ENCODE measurements at regions not wholly inside any gene's neighbourhood (a gene's known extent, or its start where the extent isn't known, plus 50 kb on each side); places are given as distances from the start of the nearest gene placed in this dataset.

GRCh38 chr4:111512081-111512783, 633.0 kb upstream of the FAM241A start:
- H3K79me2 ChIP-seq (ENCODE audit: insufficient read depth, low read depth, low read length): no peaks in the 10 kb centered on the region
- no TSS peak for BruUV-seq (replicated peaks)
- H3K36me3 ChIP-seq (ENCODE audit: insufficient read depth, low read length): no peaks in the 10 kb centered on the region
- no peaks in the 10 kb centered on the region for H3K9me3 ChIP-seq (ENCODE audit: low read length)
- H3K4me2 ChIP-seq (ENCODE audit: low read length): no peak overlapping the region
- intact Hi-C loops (cut with micrococcal nuclease; ENCODE audit: unreplicated experiment): no loop called here
- no peaks in the 10 kb centered on the region for H3K9me2 ChIP-seq (ENCODE audit: insufficient read depth, low read length)
- H3K4me3 ChIP-seq (ENCODE audit: low read depth, low read length, poor library complexity, severe bottlenecking): no peak overlapping the region
- TF ChIP-seq, protein P1, sequence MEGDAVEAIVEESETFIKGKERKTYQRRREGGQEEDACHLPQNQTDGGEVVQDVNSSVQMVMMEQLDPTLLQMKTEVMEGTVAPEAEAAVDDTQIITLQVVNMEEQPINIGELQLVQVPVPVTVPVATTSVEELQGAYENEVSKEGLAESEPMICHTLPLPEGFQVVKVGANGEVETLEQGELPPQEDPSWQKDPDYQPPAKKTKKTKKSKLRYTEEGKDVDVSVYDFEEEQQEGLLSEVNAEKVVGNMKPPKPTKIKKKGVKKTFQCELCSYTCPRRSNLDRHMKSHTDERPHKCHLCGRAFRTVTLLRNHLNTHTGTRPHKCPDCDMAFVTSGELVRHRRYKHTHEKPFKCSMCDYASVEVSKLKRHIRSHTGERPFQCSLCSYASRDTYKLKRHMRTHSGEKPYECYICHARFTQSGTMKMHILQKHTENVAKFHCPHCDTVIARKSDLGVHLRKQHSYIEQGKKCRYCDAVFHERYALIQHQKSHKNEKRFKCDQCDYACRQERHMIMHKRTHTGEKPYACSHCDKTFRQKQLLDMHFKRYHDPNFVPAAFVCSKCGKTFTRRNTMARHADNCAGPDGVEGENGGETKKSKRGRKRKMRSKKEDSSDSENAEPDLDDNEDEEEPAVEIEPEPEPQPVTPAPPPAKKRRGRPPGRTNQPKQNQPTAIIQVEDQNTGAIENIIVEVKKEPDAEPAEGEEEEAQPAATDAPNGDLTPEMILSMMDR (conservative IDR thresholded peaks at IDR 0.05; ENCODE audit: low read length): no peak
- no peak for TF ChIP-seq EZH2phosphoT487 (IDR thresholded peaks at IDR 0.05; ENCODE audit: borderline replicate concordance, low read depth, low read length)
- no peak for DNase-seq (ENCODE audit: low spot score)
- CTCF ChIA-PET (ENCODE audit: unreplicated experiment): no interaction called here
- H2AFZ ChIP-seq (ENCODE audit: low read length): no peak overlapping the region
- H3K27ac ChIP-seq (ENCODE audit: low read depth, low read length, poor library complexity, severe bottlenecking): no peak overlapping the region
- H4K20me1 ChIP-seq (ENCODE audit: insufficient read depth, low read length): no peaks in the 10 kb centered on the region
- no peaks in the 10 kb centered on the region for H3K4me1 ChIP-seq (ENCODE audit: insufficient read depth, low read length, poor library complexity, severe bottlenecking)
- POLR2A ChIA-PET: no interaction called here

DNA sequence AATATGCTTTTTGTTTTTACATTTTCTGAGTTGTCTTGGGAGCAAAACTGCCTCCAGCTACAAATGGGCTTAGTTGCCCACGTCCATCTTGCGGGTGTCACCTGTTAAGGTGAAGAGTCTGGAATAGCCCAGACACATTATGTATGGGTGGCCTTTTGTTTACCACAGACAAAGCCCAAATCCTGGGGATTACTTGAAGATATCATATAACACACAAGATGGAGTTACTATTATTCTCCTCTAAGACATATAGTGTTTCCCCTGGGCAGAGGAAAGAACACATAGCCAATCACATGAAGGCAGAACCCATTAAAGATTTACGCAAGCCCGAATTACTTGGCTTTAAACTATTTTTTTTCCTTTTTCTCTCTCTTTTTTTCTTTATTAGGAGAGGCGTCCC, 625.6 kb upstream of the FAM241A start:
- TF ChIP-seq, protein P1 (conservative IDR thresholded peaks at IDR 0.05; ENCODE audit: low read length): no peak
- no peak for TF ChIP-seq EZH2phosphoT487 (IDR thresholded peaks at IDR 0.05; ENCODE audit: borderline replicate concordance, low read depth, low read length)
- ChIA-PET POLR2A (no interaction called here), CTCF (ENCODE audit: unreplicated experiment) (no interaction called here)
- Histone ChIP-seq H3K79me2 (ENCODE audit: insufficient read depth, low read depth, low read length) (no peaks in the 10 kb centered on the region), H3K4me2 (ENCODE audit: low read length) (no peak overlapping the region), H4K20me1 (ENCODE audit: insufficient read depth, low read length) (no peaks in the 10 kb centered on the region), H3K9me2 (ENCODE audit: insufficient read depth, low read length) (no peaks in the 10 kb centered on the region), H3K9me3 (ENCODE audit: low read length) (no peaks in the 10 kb centered on the region), H3K4me1 (ENCODE audit: insufficient read depth, low read length, poor library complexity, severe bottlenecking) (no peaks in the 10 kb centered on the region), H3K27ac (ENCODE audit: low read depth, low read length, poor library complexity, severe bottlenecking) (no peak overlapping the region), H3K4me3 (ENCODE audit: low read depth, low read length, poor library complexity, severe bottlenecking) (no peak overlapping the region), H2AFZ (ENCODE audit: low read length) (no peak overlapping the region), H3K36me3 (ENCODE audit: insufficient read depth, low read length) (no peaks in the 10 kb centered on the region)
- BruUV-seq (replicated peaks): no TSS peak
- DNase-seq (ENCODE audit: low spot score): no peak
- intact Hi-C loops (cut with micrococcal nuclease; ENCODE audit: unreplicated experiment): no loop called here

- Histone ChIP-seq H3K4me2 (ENCODE audit: low read length) (no peak overlapping the region), H3K9me3 (ENCODE audit: low read length) (no peaks in the 10 kb centered on the region), H3K27ac (ENCODE audit: low read depth, low read length, poor library complexity, severe bottlenecking) (no peak overlapping the region), H4K20me1 (ENCODE audit: insufficient read depth, low read length) (no peaks in the 10 kb centered on the region), H3K36me3 (ENCODE audit: insufficient read depth, low read length) (no peaks in the 10 kb centered on the region), H2AFZ (ENCODE audit: low read length) (no peak overlapping the region), H3K79me2 (ENCODE audit: insufficient read depth, low read depth, low read length) (no peaks in the 10 kb centered on the region), H3K4me3 (ENCODE audit: low read depth, low read length, poor library complexity, severe bottlenecking) (no peak overlapping the region), H3K4me1 (ENCODE audit: insufficient read depth, low read length, poor library complexity, severe bottlenecking) (no peaks in the 10 kb centered on the region), H3K9me2 (ENCODE audit: insufficient read depth, low read length) (no peaks in the 10 kb centered on the region)
- ChIA-PET POLR2A (interaction anchor here (0.6 kb wide), 1 partner anchor 962 kb away, joined by 3 read pairs; no protein-coding TSS in a partner anchor), CTCF (ENCODE audit: unreplicated experiment) (no interaction called here)
- DNase-seq (ENCODE audit: low spot score): no peak
- no TSS peak for BruUV-seq (replicated peaks)
- intact Hi-C loops (cut with micrococcal nuclease; ENCODE audit: unreplicated experiment): no loop called here
- no peak for TF ChIP-seq EZH2phosphoT487 (IDR thresholded peaks at IDR 0.05; ENCODE audit: borderline replicate concordance, low read depth, low read length)
- TF ChIP-seq, protein P1 (conservative IDR thresholded peaks at IDR 0.05; ENCODE audit: low read length): no peak
Measured at GRCh38 chr4:111530446-111530845, 614.8 kb upstream of the FAM241A start.

Measured in OCI-LY7 (cell line).